ENCODE measurements at regions not wholly inside any gene's neighbourhood (a gene's known extent, or its start where the extent isn't known, plus 50 kb on each side); places are given as distances from the start of the nearest gene placed in this dataset.

DNA sequence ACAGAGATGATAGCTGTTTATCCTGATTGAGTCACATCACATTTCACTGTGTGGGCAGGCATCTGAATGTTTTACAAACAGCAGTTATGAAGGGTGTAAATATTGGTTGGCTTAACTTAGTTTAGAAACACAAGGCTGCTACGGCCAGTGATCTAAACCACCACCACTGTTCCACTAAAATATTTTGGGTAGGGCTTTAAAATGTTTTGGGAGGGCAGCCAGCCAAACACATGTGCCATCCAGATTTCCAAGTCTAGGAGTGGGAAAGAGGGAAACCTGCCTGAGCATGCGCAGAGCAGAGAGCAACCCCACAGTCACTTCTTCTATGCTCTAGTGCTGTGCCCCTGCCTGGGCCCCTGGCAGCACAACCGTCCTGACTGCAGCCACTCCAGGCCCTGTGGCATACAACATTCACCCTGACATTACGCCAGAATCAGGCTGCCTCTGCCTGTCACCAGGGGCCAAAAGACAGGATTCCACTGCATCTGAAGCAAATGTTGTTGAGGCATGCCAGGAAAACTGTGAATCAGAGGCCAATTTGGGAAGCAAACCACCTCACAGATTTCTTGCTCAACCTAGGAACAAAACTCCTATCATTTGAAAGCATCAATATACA lies 74.8 kb upstream of the COL5A2 start:
- ATAC-seq (ENCODE audit: low read depth in 2 of 2) (no peak), DNase-seq (no peak)
- Mint-ChIP-seq H3K4me1 (no peaks in the 10 kb centered on the region), H3K9me3 (peaks cover 0 to 4% (median 0%) of the 10 kb centered on the region in 7 donors), H3K27ac (no peak overlapping the region), H3K27me3 (no peaks in the 10 kb centered on the region), H3K36me3 (no peaks in the 10 kb centered on the region), H3K4me3 (no peak overlapping the region)

- Mint-ChIP-seq H3K9me3 (peaks cover 0 to 2% (median 0%) of the 10 kb centered on the region in 7 donors), H3K36me3 (no peaks in the 10 kb centered on the region), H3K4me1 (no peaks in the 10 kb centered on the region), H3K27me3 (no peaks in the 10 kb centered on the region), H3K27ac (peak overlapping the region in 1 of 6 donors; percentile 41), H3K4me3 (no peak overlapping the region)
- no peak for ATAC-seq (ENCODE audit: low read depth in 2 of 2)
- no peak for DNase-seq
Observed at GRCh38 chr2:189255711-189256110, 76.2 kb upstream of the COL5A2 start.

DNA sequence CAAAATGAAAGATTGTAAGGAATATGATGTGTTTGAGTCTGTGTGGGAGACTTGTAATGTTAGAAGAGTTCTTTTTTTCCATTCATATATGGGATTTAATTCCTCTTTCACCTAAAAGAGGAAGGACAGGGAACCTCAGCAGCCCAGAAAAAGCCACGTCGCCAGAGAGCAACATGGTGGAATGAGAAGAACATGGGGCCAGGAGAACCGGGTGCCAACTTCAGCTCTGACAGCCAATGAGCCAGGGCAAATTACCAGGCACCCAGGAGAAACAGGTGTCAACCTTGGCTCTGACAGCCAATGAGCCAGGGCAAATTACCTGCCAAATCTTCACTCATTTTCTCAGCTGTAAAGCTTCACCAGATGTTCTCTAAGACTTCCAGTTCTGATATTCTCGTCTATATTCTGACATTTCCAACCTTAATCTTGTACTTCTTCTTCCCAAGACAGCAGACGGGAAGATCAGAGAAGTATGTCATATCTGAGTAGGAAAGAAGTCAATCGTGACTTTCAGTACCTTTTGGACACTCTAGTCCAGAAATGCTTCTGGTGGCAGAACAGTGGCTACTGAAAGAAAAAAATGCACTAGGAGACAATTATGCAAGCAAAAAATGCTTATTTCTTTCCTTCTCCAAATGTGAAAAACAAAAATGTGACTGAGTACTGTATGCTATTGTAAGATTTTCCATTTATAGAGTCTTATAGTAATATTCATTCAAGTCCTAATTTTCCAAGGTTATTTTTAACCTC lies 79.2 kb upstream of the COL5A2 start:
- Mint-ChIP-seq H3K27me3 (no peaks in the 10 kb centered on the region), H3K4me3 (no peak overlapping the region), H3K27ac (no peak overlapping the region), H3K36me3 (no peaks in the 10 kb centered on the region), H3K9me3 (peaks cover 0 to 3% (median 0%) of the 10 kb centered on the region in 7 donors), H3K4me1 (no peaks in the 10 kb centered on the region)
- DNase-seq (no peak), ATAC-seq (ENCODE audit: low read depth in 2 of 2) (no peak)

GRCh38 chr2:189260361-189260814 lies 80.8 kb upstream of the COL5A2 start:
- ATAC-seq (ENCODE audit: low read depth in 2 of 2): no peak
- DNase-seq: no peak
- peaks cover 0 to 9% (median 0%) of the 10 kb centered on the region in 7 donors for H3K9me3 Mint-ChIP-seq
- H3K27ac Mint-ChIP-seq: no peak overlapping the region
- no peaks in the 10 kb centered on the region for H3K27me3 Mint-ChIP-seq
- H3K36me3 Mint-ChIP-seq: no peaks in the 10 kb centered on the region
- no peaks in the 10 kb centered on the region for H3K4me1 Mint-ChIP-seq
- no peak overlapping the region for H3K4me3 Mint-ChIP-seq

GRCh38 chr2:189261431-189261841 lies 81.9 kb upstream of the COL5A2 start:
- Mint-ChIP-seq H3K4me1 (no peaks in the 10 kb centered on the region), H3K27me3 (no peaks in the 10 kb centered on the region), H3K27ac (no peak overlapping the region), H3K4me3 (no peak overlapping the region), H3K36me3 (no peaks in the 10 kb centered on the region), H3K9me3 (peaks cover 0 to 12% (median 0%) of the 10 kb centered on the region in 7 donors)
- no peak for ATAC-seq (ENCODE audit: low read depth in 2 of 2)
- DNase-seq: no peak

- Mint-ChIP-seq H3K4me1 (no peaks in the 10 kb centered on the region), H3K9me3 (peaks cover 0 to 12% (median 0%) of the 10 kb centered on the region in 7 donors), H3K36me3 (no peaks in the 10 kb centered on the region), H3K4me3 (no peak overlapping the region), H3K27ac (no peak overlapping the region), H3K27me3 (no peaks in the 10 kb centered on the region)
- DNase-seq (no peak), ATAC-seq (ENCODE audit: low read depth in 2 of 2) (no peak)
Observed at GRCh38 chr2:189261916-189262315, 82.4 kb upstream of the COL5A2 start.

GRCh38 chr2:189265696-189266320 lies 86.2 kb upstream of the COL5A2 start:
- Mint-ChIP-seq H3K36me3 (no peaks in the 10 kb centered on the region), H3K4me3 (no peak overlapping the region), H3K27me3 (no peaks in the 10 kb centered on the region)

DNA sequence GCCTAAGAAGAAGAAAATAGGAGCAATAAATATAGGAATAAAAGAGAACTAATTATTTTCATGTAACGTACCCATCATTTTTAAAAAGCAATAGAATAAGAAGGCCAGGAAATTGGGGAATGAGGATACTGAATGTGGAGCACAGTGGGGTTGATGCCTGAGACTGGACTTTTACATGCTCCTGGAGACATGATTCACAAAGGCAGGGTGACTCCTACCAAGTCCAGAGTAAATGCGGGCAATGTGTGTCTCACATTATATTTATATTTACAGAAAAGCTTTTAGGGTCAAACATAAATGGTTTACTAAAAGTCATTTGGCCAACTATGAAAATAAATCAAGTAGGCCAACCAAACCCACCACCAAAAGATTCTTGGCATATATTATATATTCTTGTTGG lies 87.9 kb upstream of the COL5A2 start:
- no peak overlapping the region for H3K27ac Mint-ChIP-seq
- ATAC-seq (ENCODE audit: low read depth in 2 of 2) (no peak), DNase-seq (no peak)
- H3K4me3 Mint-ChIP-seq: no peak overlapping the region
- H3K9me3 Mint-ChIP-seq: peaks cover 0 to 12% (median 6%) of the 10 kb centered on the region in 7 donors
- no peaks in the 10 kb centered on the region for H3K36me3 Mint-ChIP-seq
- H3K4me1 Mint-ChIP-seq: no peaks in the 10 kb centered on the region
- H3K27me3 Mint-ChIP-seq: no peaks in the 10 kb centered on the region

More at GRCh38 chr2:189265696-189266320, 86.2 kb upstream of the COL5A2 start:
- peaks cover 0 to 12% (median 2%) of the 10 kb centered on the region in 7 donors for H3K9me3 Mint-ChIP-seq
- no peak for ATAC-seq (ENCODE audit: low read depth in 2 of 2)
- no peak overlapping the region for H3K27ac Mint-ChIP-seq
- H3K4me1 Mint-ChIP-seq: no peaks in the 10 kb centered on the region
- no peak for DNase-seq

DNA sequence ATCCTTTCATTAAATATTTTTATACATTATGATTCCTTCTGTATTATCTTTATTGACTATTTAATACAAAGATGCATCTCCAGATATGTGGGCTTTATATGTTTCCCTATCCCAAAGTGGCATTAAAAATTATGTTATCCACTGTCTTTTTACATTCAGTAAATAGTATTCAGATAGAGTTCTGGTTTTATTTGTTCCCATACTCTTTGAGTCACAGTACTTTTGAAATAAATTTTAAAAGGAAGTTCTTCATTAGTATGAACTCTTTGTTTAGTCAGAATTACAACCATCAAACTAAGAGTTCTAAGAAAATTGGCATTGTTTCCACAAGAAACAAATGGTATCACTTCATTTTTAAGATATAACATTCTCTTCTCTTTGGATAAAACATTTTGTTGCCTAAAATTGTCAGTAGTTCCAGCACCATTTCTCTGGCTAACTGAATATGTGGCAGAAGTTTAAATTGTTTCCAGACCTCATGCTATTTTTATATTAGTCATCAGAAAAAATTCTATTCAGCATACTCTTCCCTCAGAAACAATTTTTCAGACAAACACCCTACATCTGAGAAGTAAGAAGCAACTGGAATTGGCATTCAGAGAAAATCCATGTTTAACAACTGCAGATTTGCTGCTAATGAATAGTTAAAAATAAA lies 88.5 kb upstream of the COL5A2 start:
- H3K27ac Mint-ChIP-seq: no peak overlapping the region
- H3K4me1 Mint-ChIP-seq: no peaks in the 10 kb centered on the region
- no peak for ATAC-seq (ENCODE audit: low read depth in 2 of 2)
- no peak overlapping the region for H3K4me3 Mint-ChIP-seq
- peaks cover 0 to 12% (median 6%) of the 10 kb centered on the region in 7 donors for H3K9me3 Mint-ChIP-seq
- H3K36me3 Mint-ChIP-seq: no peaks in the 10 kb centered on the region
- H3K27me3 Mint-ChIP-seq: no peaks in the 10 kb centered on the region
- DNase-seq: no peak

GRCh38 chr2:189268763-189269162 lies 89.2 kb upstream of the COL5A2 start:
- DNase-seq (no peak), ATAC-seq (ENCODE audit: low read depth in 2 of 2) (no peak)
- Mint-ChIP-seq H3K4me1 (no peaks in the 10 kb centered on the region), H3K4me3 (no peak overlapping the region), H3K27me3 (no peaks in the 10 kb centered on the region), H3K9me3 (peaks cover 0 to 12% (median 6%) of the 10 kb centered on the region in 7 donors), H3K36me3 (no peaks in the 10 kb centered on the region), H3K27ac (no peak overlapping the region)

- ATAC-seq (ENCODE audit: low read depth in 2 of 2) (no peak), DNase-seq (no peak)
- no peaks in the 10 kb centered on the region for H3K27me3 Mint-ChIP-seq
- no peak overlapping the region for H3K4me3 Mint-ChIP-seq
- no peaks in the 10 kb centered on the region for H3K36me3 Mint-ChIP-seq
- H3K9me3 Mint-ChIP-seq: peaks cover 0 to 8% (median 0%) of the 10 kb centered on the region in 7 donors
- no peaks in the 10 kb centered on the region for H3K4me1 Mint-ChIP-seq
- no peak overlapping the region for H3K27ac Mint-ChIP-seq
Observed at GRCh38 chr2:189273734-189274133, 94.2 kb upstream of the COL5A2 start.

DNA sequence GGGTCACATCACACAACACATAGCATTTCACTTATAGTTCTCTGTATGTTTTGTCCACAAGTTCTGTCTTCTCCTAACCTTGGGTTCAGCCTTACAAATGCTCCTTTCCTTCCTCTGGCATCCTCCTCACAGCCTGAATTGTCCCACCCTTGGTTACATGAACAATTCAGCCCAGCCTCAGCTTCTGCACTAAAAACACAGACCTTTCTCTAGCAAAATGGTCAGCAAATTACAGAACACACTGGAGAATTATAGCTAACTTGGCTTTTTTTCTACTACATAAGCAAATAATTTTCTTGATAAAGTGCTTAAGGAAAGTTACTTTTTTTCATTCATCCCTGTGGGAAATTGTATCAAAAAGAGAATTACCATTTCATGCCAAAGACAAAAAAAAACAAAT lies 94.8 kb upstream of the COL5A2 start:
- Mint-ChIP-seq H3K27me3 (no peaks in the 10 kb centered on the region), H3K4me1 (no peaks in the 10 kb centered on the region), H3K9me3 (peaks cover 0 to 8% (median 4%) of the 10 kb centered on the region in 7 donors), H3K27ac (no peak overlapping the region), H3K36me3 (no peaks in the 10 kb centered on the region), H3K4me3 (no peak overlapping the region)
- ATAC-seq (ENCODE audit: low read depth in 2 of 2): no peak
- DNase-seq: no peak

DNA sequence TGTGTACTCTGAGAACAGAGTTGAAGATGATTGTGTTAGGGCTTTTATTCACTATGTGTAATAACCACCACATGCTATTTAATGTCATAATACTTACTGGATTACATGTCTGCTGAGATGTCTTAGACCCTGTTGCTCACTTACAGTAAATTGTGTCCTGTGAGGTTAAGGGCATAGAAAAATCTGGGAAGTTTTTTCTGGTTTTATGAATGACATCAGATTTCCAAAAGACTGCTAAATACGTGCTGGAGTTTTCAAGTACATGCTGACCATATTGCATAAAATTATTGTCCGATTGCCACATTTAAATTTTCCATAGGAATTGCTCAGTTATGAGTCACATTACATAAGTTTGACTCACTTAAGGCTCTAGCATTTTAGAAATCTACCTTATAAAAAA lies 96.7 kb upstream of the COL5A2 start:
- H3K4me3 Mint-ChIP-seq: no peak overlapping the region
- DNase-seq: no peak
- no peaks in the 10 kb centered on the region for H3K27me3 Mint-ChIP-seq
- no peak overlapping the region for H3K27ac Mint-ChIP-seq
- ATAC-seq (ENCODE audit: low read depth in 2 of 2): no peak
- peaks cover 0 to 13% (median 2%) of the 10 kb centered on the region in 7 donors for H3K9me3 Mint-ChIP-seq
- no peaks in the 10 kb centered on the region for H3K4me1 Mint-ChIP-seq
- no peaks in the 10 kb centered on the region for H3K36me3 Mint-ChIP-seq

All from naive B cell (primary cell).